ENCODE measurements at regions not wholly inside any gene's neighbourhood (a gene's known extent, or its start where the extent isn't known, plus 50 kb on each side); places are given as distances from the start of the nearest gene placed in this dataset.

GRCh38 chr5:5800801-5801761, 378.6 kb downstream of the ICE1 start:
- Histone ChIP-seq H3K27ac (ENCODE audit: low read depth, low read length) (no peak overlapping the region), H3K9me3 (ENCODE audit: insufficient read depth, low read depth, low read length) (no peaks in the 10 kb centered on the region), H3K9ac (ENCODE audit: low read depth, low read length) (no peak overlapping the region), H3K27me3 (ENCODE audit: insufficient read depth, low read length) (no peaks in the 10 kb centered on the region), H3K36me3 (ENCODE audit: insufficient read depth, low read length) (no peaks in the 10 kb centered on the region), H3K4me3 (ENCODE audit: low read length) (no peak overlapping the region), H3K4me1 (ENCODE audit: insufficient read depth, low read length) (no peaks in the 10 kb centered on the region)
- 95% methylated on average over 11 of the region's 11 CpGs for WGBS

- no peaks in the 10 kb centered on the region for H3K9me3 ChIP-seq (ENCODE audit: insufficient read depth, low read depth, low read length)
These were observed 377.3 kb downstream of the ICE1 start for GRCh38 chr5:5799826-5800225.

GRCh38 chr5:5799229-5799628, 376.8 kb downstream of the ICE1 start:
- H3K27me3 ChIP-seq (ENCODE audit: insufficient read depth, low read length): no peaks in the 10 kb centered on the region
- no peak overlapping the region for H3K27ac ChIP-seq (ENCODE audit: low read depth, low read length)
- 98% methylated on average over 4 of the region's 4 CpGs for WGBS

More at GRCh38 chr5:5799826-5800225, 377.3 kb downstream of the ICE1 start:
- 100% methylated on average over 2 of the region's 3 CpGs for WGBS
- Histone ChIP-seq H3K4me3 (ENCODE audit: low read length) (no peak overlapping the region), H3K4me1 (ENCODE audit: insufficient read depth, low read length) (no peaks in the 10 kb centered on the region), H3K36me3 (ENCODE audit: insufficient read depth, low read length) (no peaks in the 10 kb centered on the region), H3K27me3 (ENCODE audit: insufficient read depth, low read length) (no peaks in the 10 kb centered on the region), H3K27ac (ENCODE audit: low read depth, low read length) (no peak overlapping the region), H3K9ac (ENCODE audit: low read depth, low read length) (no peak overlapping the region)

GRCh38 chr5:5798462-5798861, 376.0 kb downstream of the ICE1 start:
- H3K9me3 ChIP-seq (ENCODE audit: insufficient read depth, low read depth, low read length): no peaks in the 10 kb centered on the region
- H3K9ac ChIP-seq (ENCODE audit: low read depth, low read length): no peak overlapping the region
- H3K27me3 ChIP-seq (ENCODE audit: insufficient read depth, low read length): no peaks in the 10 kb centered on the region
- 44% methylated on average over 2 of the region's 4 CpGs for WGBS
- H3K4me3 ChIP-seq (ENCODE audit: low read length): no peak overlapping the region
- no peaks in the 10 kb centered on the region for H3K4me1 ChIP-seq (ENCODE audit: insufficient read depth, low read length)
- no peaks in the 10 kb centered on the region for H3K36me3 ChIP-seq (ENCODE audit: insufficient read depth, low read length)
- no peak overlapping the region for H3K27ac ChIP-seq (ENCODE audit: low read depth, low read length)

More at GRCh38 chr5:5799229-5799628, 376.8 kb downstream of the ICE1 start:
- H3K36me3 ChIP-seq (ENCODE audit: insufficient read depth, low read length): no peaks in the 10 kb centered on the region
- no peak overlapping the region for H3K9ac ChIP-seq (ENCODE audit: low read depth, low read length)
- no peaks in the 10 kb centered on the region for H3K4me1 ChIP-seq (ENCODE audit: insufficient read depth, low read length)
- H3K9me3 ChIP-seq (ENCODE audit: insufficient read depth, low read depth, low read length): no peaks in the 10 kb centered on the region
- H3K4me3 ChIP-seq (ENCODE audit: low read length): no peak overlapping the region

GRCh38 chr5:5798041-5798440, 375.6 kb downstream of the ICE1 start:
- H3K4me1 ChIP-seq (ENCODE audit: insufficient read depth, low read length): no peaks in the 10 kb centered on the region
- over 99% methylated on average over 5 of the region's 5 CpGs for WGBS

GRCh38 chr5:5795074-5795771, 372.7 kb downstream of the ICE1 start:
- H3K4me1 ChIP-seq (ENCODE audit: insufficient read depth, low read length): no peaks in the 10 kb centered on the region
- no peak overlapping the region for H3K9ac ChIP-seq (ENCODE audit: low read depth, low read length)
- WGBS: 98% methylated on average over 14 of the region's 14 CpGs
- H3K9me3 ChIP-seq (ENCODE audit: insufficient read depth, low read depth, low read length): no peaks in the 10 kb centered on the region
- no peaks in the 10 kb centered on the region for H3K36me3 ChIP-seq (ENCODE audit: insufficient read depth, low read length)
- H3K4me3 ChIP-seq (ENCODE audit: low read length): no peak overlapping the region
- H3K27ac ChIP-seq (ENCODE audit: low read depth, low read length): no peak overlapping the region
- no peaks in the 10 kb centered on the region for H3K27me3 ChIP-seq (ENCODE audit: insufficient read depth, low read length)

More at GRCh38 chr5:5798041-5798440, 375.6 kb downstream of the ICE1 start:
- Histone ChIP-seq H3K27ac (ENCODE audit: low read depth, low read length) (no peak overlapping the region), H3K4me3 (ENCODE audit: low read length) (no peak overlapping the region), H3K27me3 (ENCODE audit: insufficient read depth, low read length) (no peaks in the 10 kb centered on the region), H3K36me3 (ENCODE audit: insufficient read depth, low read length) (no peaks in the 10 kb centered on the region), H3K9ac (ENCODE audit: low read depth, low read length) (no peak overlapping the region), H3K9me3 (ENCODE audit: insufficient read depth, low read depth, low read length) (no peaks in the 10 kb centered on the region)

- WGBS: 93% methylated on average over 4 of the region's 4 CpGs
- Histone ChIP-seq H3K27ac (ENCODE audit: low read depth, low read length) (no peak overlapping the region), H3K27me3 (ENCODE audit: insufficient read depth, low read length) (no peaks in the 10 kb centered on the region), H3K4me3 (ENCODE audit: low read length) (no peak overlapping the region), H3K36me3 (ENCODE audit: insufficient read depth, low read length) (no peaks in the 10 kb centered on the region), H3K4me1 (ENCODE audit: insufficient read depth, low read length) (no peaks in the 10 kb centered on the region), H3K9me3 (ENCODE audit: insufficient read depth, low read depth, low read length) (no peaks in the 10 kb centered on the region), H3K9ac (ENCODE audit: low read depth, low read length) (no peak overlapping the region)
These were observed 371.7 kb downstream of the ICE1 start for GRCh38 chr5:5794118-5794560.

GRCh38 chr5:5793242-5794117, 371.0 kb downstream of the ICE1 start:
- Histone ChIP-seq H3K36me3 (ENCODE audit: insufficient read depth, low read length) (no peaks in the 10 kb centered on the region), H3K9me3 (ENCODE audit: insufficient read depth, low read depth, low read length) (no peaks in the 10 kb centered on the region), H3K4me3 (ENCODE audit: low read length) (no peak overlapping the region), H3K4me1 (ENCODE audit: insufficient read depth, low read length) (no peaks in the 10 kb centered on the region), H3K27me3 (ENCODE audit: insufficient read depth, low read length) (no peaks in the 10 kb centered on the region), H3K27ac (ENCODE audit: low read depth, low read length) (no peak overlapping the region), H3K9ac (ENCODE audit: low read depth, low read length) (no peak overlapping the region)
- WGBS: 93% methylated on average over 9 of the region's 10 CpGs

GRCh38 chr5:5792106-5792505, 369.6 kb downstream of the ICE1 start:
- Histone ChIP-seq H3K27me3 (ENCODE audit: insufficient read depth, low read length) (no peaks in the 10 kb centered on the region), H3K4me1 (ENCODE audit: insufficient read depth, low read length) (no peaks in the 10 kb centered on the region), H3K27ac (ENCODE audit: low read depth, low read length) (no peak overlapping the region), H3K4me3 (ENCODE audit: low read length) (no peak overlapping the region), H3K9ac (ENCODE audit: low read depth, low read length) (no peak overlapping the region), H3K36me3 (ENCODE audit: insufficient read depth, low read length) (no peaks in the 10 kb centered on the region), H3K9me3 (ENCODE audit: insufficient read depth, low read depth, low read length) (no peaks in the 10 kb centered on the region)
- WGBS: 98% methylated on average over 1 of the region's 1 CpG

GRCh38 chr5:5788793-5789192, 366.3 kb downstream of the ICE1 start:
- whole genome bisulfite sequencing: 97% methylated on average over 4 of the region's 5 CpGs
- H3K4me1 ChIP-seq (ENCODE audit: insufficient read depth, low read length): peaks cover 7% of the 10 kb centered on the region; the same call in 1 of the 2 replicates
- no peak overlapping the region for H3K4me3 ChIP-seq (ENCODE audit: low read length)
- no peaks in the 10 kb centered on the region for H3K36me3 ChIP-seq (ENCODE audit: insufficient read depth, low read length)
- H3K9me3 ChIP-seq (ENCODE audit: insufficient read depth, low read depth, low read length): no peaks in the 10 kb centered on the region
- no peak overlapping the region for H3K9ac ChIP-seq (ENCODE audit: low read depth, low read length)
- H3K27me3 ChIP-seq (ENCODE audit: insufficient read depth, low read length): no peaks in the 10 kb centered on the region
- no peak overlapping the region for H3K27ac ChIP-seq (ENCODE audit: low read depth, low read length)

Data from HUES64 (cell line).